Middle frontal gyrus (tissue), 1 donor: ENCODE measurements at regions not wholly inside any gene's neighbourhood (a gene's known extent, or its start where the extent isn't known, plus 50 kb on each side); places are given as distances from the start of the nearest gene placed in this dataset.
A peak's percentile ranks its signal among the peaks of the same experiment; 100 is the strongest.
"Not testable (repeated sequence)": the region's sequence is repeated elsewhere in the genome, so short reads cannot be mapped to it uniquely, and the experiment has no call there.

ENCODE experiments used
- DNase-seq: peaks from one replicate; pipeline ENCODE4 v3.0.0-alpha.2; 2015; ENCODE audit warnings: low spot score; ENCODE audit errors: extremely low spot score

DNA sequence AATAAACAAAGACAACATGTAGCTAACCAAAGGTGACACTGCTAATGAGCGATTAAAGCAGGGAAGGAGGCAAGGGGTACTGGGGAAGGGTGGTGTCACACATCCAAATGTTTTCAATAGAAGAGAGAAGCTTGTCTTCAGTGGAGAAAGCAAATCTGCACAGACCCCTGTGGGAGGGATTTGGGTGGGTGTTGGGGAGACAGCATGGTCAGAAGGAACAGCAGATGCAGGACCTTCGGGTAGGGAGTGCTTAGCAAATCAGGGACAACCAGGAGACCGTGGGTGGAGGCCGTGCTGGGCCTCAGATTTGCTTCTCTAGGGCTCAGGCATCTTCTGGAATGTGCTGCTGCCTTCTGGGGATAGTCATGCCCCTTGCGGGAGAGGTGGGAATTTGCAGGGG, 185.3 kb upstream of the RAB6C start:
- DNase-seq = no peak

DNA sequence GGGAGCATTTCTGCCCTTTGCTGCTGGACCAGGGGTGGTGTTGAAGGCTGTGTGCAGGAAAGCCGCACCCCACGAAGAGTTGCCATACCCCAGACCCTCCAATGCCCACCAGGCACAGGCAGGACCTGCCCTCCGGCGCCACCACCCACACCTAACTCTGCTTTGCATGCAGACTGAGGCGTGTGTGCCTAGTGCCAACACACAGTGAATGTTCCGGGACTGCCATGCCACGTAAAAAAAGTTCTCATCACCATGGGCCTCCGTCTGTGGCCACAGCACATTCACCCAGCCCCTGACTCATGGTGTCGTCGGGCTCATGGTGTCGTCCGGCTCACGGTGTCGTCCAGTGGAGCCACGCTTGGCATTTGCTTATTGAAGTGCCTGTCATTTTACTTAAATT, 184.9 kb upstream of the RAB6C start:
- no peak for DNase-seq

DNA sequence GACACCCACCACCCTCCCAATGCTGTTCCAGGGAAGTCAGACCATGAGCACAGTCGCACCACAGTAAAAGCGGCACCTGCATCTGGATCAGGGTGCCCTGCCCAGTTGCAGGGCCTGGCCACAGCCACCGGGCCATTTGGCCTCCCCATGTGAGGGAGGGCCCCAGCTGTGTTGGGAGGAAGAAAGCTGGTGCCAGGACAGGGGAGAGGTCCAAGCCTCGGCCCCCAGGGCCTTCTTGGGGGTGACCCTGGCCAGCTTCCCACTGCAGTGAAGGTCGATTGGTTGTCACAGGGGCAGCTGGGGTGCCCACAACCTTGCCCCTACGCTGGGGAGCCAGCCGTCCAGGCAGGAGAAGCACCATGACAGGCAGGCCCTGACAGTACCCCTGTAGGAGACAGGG, 183.2 kb upstream of the RAB6C start:
- no peak for DNase-seq

DNA sequence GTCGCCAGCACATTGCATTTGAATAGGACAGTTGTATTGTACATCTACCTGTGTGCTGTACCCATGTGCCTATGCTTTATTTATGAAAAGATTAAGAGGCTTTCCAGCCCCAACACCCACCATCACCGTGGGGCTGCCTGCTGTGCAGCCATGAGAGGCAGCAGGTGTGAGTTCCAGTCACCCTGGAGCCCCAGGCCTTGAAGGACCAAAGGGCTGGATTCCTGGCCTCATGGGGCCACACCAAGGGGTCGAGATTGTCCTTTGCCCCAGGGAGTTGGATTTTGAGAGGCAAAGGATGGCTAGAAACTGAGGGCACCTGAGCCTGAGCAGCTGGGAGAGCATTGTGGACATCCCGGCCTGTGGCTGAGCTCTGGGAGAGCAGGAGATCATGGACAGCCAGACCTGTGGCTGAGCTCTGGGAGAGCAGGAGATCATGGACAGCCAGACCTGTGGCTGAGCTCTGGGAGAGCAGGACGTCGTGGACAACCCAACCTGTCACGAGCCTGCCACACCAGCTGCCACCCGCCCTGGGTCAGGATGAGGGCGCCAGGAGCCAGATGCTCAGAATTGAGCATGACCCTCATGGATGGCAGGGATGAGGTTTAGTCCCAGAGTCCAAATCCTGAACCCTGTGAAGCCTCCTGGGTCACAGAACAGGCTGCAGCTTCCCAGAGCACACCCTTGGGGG, 182.5 kb upstream of the RAB6C start:
- no peak for DNase-seq

DNA sequence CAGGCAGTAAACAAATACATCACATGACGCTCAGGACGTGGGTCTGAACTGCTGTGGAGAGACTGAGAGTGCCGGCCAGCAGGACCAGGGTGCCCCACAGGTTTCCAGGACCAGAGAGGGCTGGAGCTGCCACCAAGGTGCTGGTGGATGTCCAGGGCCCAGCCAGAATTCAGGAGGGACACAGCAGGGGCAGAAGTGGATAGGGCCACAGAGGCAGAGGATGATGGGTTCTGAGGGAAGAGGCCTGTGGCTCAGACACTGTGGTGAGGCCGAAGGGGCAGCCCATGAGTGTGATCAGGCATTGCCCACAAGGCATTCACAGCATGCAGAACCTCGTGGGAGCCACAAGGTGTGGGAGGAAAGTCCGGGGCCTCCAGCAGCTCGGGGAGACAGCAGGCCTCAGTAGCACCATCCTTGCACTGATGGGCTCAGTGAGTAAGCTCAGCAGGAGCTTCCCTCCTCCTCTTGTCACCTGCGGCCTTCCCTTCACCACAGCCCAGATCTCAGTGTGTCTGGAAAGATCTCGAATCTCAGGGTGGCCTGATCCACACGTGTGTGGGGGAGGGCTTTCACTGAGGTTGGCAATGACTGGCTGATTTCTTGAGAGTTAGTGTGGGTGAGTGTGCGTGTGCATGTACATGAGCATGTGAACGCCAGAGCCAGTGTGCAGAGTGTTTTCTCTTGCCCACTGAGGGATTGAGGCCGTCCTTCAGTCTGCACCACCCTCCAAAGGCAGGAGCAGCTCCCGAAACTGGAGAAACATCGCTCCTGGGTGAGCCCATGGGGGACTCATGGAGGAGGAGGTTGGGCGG, 181.8 kb upstream of the RAB6C start:
- no peak for DNase-seq

DNA sequence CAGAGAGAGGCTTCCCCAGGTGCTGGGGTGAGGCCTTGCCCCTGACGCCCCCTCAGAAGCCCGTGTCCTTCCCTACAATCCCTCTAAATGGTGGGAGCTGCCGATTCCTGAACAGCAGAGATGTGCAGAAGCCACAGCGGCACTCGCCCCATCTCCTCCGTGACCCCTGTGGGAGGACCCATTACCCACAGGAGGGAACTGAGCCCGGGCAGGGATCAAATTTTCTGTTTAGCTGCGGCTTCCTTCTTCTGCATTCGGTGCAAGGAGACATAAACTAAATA, 181.2 kb upstream of the RAB6C start:
- no peak for DNase-seq

DNA sequence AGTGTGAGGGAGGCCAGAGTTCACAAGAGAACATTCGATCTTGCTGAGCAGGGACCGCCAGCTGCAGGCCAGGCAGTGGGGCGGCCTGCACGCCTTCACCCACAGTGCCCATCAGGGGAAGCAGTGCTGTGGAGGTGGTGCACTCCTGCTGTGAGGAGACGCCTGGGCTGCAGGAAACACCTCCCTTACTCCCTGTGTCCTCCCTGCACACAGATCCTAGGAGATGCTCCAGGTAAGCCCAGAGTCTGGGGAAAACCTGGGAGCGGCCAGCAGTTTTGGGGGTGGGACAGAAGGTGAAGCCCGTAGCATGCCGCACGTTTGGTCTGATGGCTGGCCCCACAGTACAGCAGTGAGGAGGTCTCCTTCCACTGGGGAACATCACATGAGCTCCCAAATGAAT, 180.8 kb upstream of the RAB6C start:
- DNase-seq = no peak

DNA sequence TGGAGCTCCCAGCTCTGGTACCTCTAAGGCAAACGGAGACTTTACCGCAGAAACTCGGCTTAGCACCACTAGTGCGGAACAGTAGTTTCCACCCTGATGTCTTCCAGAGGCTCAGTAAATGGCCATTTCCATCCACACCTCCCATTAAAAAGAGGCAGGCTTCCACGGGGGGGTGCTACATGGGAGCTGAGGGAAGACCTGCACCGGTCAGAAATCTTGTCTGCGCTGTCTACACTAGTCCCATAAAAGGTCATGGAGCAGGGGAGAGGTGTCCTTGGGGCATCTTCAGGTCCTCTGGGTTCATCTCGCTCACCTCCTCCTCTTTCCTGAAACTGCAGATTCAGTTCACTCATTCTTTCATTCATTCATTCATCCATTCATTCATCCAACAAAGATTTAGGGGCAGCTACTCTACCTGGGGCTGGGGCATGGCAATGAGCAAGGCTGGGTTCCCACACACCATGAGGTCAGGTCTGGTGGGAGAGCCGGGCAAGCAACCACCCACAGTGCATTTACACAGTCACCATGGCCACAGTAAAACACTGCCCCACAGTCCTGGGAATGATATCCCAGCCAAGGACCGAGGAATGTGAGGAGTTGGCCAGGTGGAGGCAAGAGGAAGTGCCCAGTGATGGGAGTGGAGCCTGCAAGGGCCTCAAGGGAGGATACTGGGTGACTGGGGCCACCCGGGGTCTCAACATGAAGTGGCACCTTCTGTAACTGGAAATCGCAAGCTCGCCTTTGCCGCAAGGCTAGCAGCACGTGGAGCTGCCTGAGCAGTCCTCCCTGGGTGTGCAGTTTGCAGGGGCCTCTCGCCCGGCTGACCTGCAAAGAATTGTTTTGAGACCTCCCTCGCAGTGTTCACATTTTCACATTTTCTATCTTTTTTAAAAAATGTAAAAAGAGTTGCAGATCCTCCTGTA, 180.2 kb upstream of the RAB6C start:
- DNase-seq = no peak

DNA sequence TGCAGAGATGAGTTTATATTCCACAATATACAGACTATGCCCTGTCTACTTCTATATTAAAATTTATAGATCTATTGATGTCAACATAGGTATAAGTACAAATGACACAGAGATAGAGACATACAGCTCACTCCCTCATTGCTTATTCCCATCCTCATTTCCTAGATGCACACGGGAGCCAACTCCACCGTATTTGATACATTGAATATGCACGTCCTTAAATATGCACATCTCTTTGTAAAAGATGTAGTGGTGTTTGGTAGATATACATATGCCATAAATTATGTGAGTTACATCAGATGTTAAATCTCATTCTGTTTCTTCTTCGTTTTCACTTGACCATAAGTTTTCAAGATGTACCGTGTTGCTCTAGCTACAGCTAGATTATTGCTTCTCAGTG, 179.2 kb upstream of the RAB6C start:
- DNase-seq = no peak

DNA sequence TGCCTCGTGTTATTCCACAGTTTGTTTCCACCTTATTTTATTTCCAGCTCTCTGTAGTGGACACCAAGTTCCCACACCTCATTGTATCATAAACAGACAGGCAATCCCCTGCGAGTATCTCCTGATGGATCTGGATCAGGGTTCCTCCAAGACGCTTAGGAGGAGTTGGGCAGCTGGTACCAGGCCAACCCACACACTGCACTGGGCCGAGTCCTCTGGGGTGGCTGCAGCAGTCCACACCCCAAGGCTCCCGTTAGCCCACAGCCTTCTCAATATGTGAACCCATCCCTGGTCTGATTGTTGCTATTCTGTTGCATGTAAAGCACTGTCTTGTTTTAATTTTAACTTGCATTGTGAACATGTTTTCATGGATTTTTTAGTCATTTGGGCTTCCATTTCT, 178.8 kb upstream of the RAB6C start:
- no peak for DNase-seq

DNA sequence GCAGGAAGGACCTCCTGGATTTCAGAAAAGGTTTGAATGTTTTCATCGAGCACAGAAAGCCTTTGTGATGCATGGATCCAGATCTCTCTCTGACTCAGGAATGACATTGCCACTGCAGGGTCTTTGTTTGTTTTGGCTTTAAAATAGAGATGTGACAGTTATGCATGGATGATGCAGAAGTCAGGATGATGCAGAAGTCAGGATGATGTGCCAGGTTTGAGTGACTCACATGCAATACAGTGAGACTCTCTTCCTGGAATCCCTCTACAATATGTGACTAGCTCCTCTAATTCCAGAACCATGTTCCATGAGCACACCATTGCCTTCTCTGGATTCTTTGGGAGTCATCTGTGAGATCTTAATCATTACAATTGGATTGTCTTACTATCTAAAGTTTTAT, 177.9 kb upstream of the RAB6C start:
- DNase-seq = no peak

DNA sequence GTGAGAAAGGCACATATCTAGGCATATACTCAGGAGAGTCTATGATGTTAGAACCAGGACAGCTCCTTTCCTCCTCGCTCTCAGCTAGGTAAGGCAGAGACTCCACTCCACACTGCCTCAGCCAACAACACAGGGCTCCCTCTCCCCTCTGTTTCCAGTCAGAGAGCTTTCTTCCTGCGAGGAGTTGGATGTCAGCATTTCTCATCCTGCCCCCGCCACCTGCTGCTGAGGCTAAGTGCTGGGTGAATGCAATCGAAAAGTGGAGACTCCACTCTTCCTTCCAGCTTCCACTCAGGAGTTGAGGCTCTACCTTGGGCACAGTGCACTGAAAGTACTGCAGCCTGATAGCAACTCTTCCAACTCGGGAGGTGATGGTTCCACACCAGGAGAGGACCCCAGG, 177.2 kb upstream of the RAB6C start:
- DNase-seq = no peak

DNA sequence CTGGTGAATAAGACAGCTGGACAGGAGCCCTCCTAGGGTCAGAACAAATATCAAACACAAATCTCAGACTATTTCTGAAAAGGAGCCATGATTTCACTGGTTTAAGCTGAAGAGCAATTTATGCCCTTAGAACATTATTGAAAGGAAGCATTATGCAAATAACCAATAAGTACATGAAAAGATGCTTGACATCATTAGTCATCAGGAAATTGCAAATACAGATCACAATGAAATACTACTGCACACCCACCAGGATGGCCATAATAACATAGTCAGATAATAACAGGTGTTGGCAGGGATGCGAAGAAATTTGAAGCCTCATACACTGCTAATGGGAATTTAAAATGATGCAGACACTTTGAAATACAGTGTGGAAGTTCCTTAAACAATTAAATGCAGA, 176.4 kb upstream of the RAB6C start:
- DNase-seq = no peak

DNA sequence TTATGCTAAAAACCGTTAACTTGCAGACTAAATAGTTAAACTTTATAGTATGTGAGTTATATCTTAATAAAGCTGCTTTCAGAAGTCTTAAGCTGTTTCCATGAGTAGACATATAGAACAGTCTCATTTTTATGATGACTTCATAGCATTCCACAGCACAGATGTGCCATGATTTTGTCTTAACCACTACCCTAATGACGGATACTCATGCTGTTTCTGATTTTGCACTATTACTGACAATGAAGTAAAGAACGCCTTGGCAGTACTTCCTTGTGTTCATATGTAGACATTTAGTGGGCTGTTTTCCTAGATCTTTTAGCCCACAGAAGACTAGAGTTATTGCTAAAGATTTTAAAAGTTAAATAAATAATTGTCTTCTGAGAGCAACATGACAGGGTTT, 175.6 kb upstream of the RAB6C start:
- DNase-seq = no peak

DNA sequence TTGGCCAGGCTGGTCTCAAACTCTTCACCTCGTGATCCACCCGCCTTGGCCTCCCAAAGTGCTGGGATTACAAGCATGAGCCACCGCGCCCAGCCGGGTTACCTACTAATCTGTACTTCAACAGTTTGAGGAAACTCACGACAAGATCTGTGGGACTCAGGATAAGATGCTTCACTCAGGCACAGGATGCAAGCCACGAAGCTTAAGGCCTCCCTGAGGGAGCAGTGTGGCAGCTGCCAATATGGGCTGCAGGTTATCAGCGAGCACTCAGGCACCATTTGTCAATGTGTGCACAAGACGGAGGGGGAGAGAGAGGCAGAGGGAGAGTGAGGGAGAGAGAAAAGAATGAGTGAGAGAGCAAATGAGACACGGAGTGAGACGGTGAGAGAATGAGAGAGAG, 173.6 kb upstream of the RAB6C start:
- no peak for DNase-seq

DNA sequence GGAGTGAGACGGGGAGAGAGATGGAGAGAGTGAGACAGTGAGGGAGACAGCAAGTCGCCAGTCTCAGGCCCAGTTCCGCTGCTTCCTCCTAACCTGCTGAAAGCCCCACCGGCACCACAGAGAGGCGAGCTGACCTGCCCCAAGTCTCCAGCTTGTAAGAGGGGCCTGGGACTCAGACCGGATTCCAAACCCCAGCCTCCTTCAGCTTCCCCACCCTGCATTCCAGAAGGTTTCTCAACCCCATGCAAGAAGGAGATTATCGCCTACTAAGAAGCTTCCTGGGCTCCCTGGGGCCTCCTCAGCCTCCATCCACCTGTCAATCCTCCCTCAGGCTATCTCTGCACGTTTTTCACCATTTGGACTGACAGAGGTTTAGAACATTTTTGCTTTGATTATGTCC, 173.1 kb upstream of the RAB6C start:
- DNase-seq = no peak

DNA sequence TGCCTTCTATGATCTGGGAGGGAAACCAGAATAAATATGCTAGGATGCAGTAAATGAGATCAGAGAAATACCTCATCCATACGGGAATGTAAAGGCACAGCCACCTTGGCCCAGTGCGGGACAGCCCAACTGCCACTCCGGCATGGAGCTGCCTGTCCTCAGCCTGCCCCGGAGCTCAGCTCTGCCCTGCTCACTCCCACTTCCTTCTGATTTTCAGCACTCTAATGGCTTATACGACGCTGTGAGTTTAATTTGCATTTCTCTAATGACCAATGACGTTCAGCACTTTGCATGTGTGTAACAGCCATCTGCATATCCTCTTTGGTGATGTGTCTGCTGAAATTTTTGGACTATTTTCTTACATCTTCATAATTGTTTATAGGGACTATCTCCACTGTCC, 172.5 kb upstream of the RAB6C start:
- no peak for DNase-seq

DNA sequence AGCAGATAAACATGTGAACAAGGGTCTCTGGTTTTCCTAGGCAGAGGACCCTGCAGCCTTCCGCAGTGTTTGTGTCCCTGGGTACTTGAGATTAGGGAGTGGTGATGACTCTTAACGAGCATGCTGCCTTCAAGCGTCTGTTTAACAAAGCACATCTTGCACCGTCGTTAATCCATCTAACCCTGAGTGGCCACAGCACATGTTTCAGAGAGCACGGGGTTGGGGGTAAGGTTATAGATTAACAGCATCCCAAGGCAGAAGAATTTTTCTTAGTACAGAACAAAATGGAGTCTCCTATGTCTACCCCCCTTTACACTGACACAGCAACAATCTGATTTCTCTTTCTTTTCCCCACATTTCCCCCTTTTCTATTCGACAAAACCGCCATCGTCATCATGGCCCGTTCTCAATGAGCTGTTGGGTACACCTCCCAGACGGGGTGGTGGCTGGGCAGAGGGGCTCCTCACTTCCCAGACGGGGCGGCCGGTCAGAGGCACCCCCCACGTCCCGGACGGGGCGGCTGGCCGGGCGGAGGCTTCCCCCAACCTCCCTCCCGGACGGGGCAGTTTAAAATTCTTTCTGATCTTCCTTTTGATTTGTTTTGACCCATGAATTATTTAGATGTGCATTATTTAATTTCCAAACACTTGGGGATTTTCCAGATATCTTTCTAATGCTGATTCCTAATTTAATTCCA, 171.7 kb upstream of the RAB6C start:
- not testable (repeated sequence) for DNase-seq

DNA sequence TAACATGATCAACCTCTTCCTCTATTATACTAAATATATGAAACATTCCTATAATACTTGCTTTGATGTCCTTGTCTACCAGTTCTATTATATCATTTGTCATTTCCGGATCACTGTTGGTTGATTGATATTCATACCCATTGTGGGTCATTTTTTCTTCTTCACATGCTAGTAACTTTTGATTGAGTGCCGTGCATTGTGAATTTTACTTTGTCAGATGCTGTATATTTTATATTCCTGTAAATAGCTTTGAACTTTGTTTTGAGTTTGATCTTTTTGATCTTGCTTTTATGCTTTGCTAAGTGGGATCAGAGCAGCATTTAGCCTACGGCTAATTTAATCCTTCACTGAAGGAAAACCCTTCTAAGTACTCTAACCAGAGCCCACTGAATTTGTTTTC, 168.9 kb upstream of the RAB6C start:
- DNase-seq = no peak

DNA sequence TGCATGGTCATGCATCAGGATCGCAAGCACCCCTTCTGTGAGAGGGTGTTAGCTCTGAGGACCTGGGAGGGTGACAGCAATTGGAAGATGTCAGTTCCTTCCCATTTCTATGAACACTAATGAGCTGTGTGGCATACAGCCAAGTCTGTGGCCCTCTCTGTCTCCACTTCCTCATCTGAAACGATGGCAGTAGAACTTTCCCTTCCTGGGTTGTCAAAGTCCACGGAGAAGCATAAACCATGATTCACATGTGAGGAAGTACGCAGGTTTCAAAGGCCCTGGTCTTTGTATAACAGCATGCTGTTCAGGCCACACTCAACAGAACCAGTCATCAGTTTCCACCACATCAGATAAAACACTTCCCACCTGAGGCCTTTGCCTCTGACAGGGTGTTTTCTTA, 167.4 kb upstream of the RAB6C start:
- DNase-seq = peak; percentile 4

DNA sequence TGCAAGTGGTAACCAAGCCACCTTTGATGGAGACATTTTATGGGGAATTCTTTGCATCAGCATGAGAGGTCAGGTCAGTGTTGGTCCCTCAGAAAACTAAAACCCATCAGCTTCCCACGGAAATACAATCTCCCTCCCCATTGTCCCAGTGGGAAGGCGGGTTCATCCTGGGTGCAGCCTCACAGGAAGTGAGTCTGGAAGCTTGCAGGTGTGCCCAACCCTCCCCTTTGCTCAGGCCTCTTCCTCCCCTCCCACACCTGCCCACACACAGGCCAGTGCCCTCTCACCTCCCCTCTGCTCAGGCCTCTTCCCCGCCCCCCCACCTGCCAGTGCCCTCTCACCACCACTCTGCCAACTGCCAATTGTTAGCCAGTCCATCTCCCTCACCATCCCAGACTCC, 166.8 kb upstream of the RAB6C start:
- DNase-seq = no peak

DNA sequence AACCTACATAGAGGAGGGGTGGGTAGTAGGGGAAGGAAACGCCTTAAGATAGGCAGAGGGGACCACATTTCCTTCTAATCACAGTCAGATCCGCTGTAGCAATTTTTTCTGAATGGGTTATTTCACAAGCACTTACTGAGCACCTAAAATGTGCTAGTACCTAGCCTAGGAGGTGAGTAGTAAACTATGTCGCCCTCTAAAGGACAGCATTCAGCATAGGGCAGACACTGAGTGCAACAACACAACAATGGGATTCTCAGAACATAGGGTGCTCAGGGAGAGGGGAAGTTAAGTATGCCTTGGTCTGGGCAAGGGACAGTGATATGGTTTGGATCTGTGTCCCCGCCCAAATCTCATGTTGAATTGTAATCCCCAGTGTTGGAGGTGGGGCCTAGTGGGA, 166.1 kb upstream of the RAB6C start:
- no peak for DNase-seq
